H1 (cell line): ENCODE measurements at regions not wholly inside any gene's neighbourhood (a gene's known extent, or its start where the extent isn't known, plus 50 kb on each side); places are given as distances from the start of the nearest gene placed in this dataset.

ENCODE experiments used
- BRCA1 ChIP-seq: IDR thresholded peaks from 2 replicates; pipeline ENCODE4 v1.6.1; 2012; ENCODE audit warnings: low read depth, low read length, improper control_type of control experiment
- CEBPB ChIP-seq: IDR thresholded peaks from 2 replicates; pipeline ENCODE4 v1.6.1; 2012; ENCODE audit warnings: low read depth, low read length
- CHD2 ChIP-seq: IDR thresholded peaks from 2 replicates; pipeline ENCODE4 v1.6.1; 2012; ENCODE audit warnings: low read length, improper control_type of control experiment
- FOSL1 ChIP-seq: IDR thresholded peaks from 2 replicates; pipeline ENCODE4 v1.6.1; 2011; ENCODE audit warnings: mild to moderate bottlenecking, low read depth, low read length, moderate library complexity; ENCODE audit not compliant: insufficient read depth
- POLR2A ChIP-seq, 2 experiments: IDR thresholded peaks; 1 replicate in 1 of 2; 2 replicates in 1 of 2; pipeline ENCODE4 v1.6.1; 2011; ENCODE audit warnings: low read depth in 2 of 2, low read length in 2 of 2, mild to moderate bottlenecking in 2 of 2; ENCODE audit errors: control extremely low read depth in 1 of 2
- TF ChIP-seq, protein P1 (sequence below), 3 experiments: IDR thresholded peaks; 1 replicate in 2 of 3; 2 replicates in 1 of 3; pipeline versions ENCODE4 v1.5.1 to v1.6.1; 2011; ENCODE audit warnings: low read length in 3 of 3, mild to moderate bottlenecking in 3 of 3, inconsistent platforms in 2 of 3, low read depth in 1 of 3, moderate library complexity in 1 of 3; ENCODE audit not compliant: insufficient read depth in 1 of 3; ENCODE audit errors: control extremely low read depth in 1 of 3

DNA sequence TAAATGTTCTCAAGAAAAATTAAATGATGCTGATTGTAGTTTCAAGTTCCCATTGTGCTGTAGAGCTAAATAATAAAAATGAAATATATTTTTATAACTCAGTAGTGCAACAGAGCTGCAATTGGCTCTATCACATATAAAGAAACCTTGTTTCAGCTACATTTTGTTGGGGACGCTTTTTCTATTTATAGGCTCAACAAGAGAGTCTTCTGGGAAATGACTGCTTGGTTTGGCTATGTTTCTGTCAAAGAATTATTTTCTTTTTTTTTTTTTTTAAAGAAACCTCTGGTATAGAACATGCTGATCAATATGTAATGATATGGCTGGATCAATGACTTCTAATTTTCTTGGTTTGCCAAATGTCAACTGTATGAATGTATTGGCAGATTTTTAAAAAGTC is 76.5 kb downstream of the OTOL1 start:
- TF ChIP-seq CEBPB (no peak), BRCA1 (no peak), FOSL1 (no peak), POLR2A (IDR thresholded peaks at IDR 0.05; ENCODE audit: control extremely low read depth in 1 of 2, low read depth in 2 of 2, low read length in 2 of 2) (no peak), CHD2 (no peak)
- TF ChIP-seq, protein P1, sequence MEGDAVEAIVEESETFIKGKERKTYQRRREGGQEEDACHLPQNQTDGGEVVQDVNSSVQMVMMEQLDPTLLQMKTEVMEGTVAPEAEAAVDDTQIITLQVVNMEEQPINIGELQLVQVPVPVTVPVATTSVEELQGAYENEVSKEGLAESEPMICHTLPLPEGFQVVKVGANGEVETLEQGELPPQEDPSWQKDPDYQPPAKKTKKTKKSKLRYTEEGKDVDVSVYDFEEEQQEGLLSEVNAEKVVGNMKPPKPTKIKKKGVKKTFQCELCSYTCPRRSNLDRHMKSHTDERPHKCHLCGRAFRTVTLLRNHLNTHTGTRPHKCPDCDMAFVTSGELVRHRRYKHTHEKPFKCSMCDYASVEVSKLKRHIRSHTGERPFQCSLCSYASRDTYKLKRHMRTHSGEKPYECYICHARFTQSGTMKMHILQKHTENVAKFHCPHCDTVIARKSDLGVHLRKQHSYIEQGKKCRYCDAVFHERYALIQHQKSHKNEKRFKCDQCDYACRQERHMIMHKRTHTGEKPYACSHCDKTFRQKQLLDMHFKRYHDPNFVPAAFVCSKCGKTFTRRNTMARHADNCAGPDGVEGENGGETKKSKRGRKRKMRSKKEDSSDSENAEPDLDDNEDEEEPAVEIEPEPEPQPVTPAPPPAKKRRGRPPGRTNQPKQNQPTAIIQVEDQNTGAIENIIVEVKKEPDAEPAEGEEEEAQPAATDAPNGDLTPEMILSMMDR (IDR thresholded peaks at IDR 0.05; ENCODE audit: control extremely low read depth in 1 of 3, insufficient read depth in 1 of 3, low read depth in 1 of 3, low read length in 3 of 3), result no peak
